SU-DHL-6 (cell line): ENCODE measurements at regions not wholly inside any gene's neighbourhood (a gene's known extent, or its start where the extent isn't known, plus 50 kb on each side); places are given as distances from the start of the nearest gene placed in this dataset.
A peak's percentile ranks its signal among the peaks of the same experiment; 100 is the strongest.

ENCODE experiments used
- H2AFZ ChIP-seq: fragments of 200-600 bp; sonication (generic); 2 replicates; pipeline ENCODE4 v1.6.1; 2014; ENCODE audit warnings: low read depth, mild to moderate bottlenecking, moderate library complexity, mixed read lengths, antibody characterized with exemption, low read length; ENCODE audit not compliant: severe bottlenecking
- H3F3A ChIP-seq: fragments of 200-600 bp; shearing (Covaris generic); 2 replicates; pipeline ENCODE4 v1.6.0; 2016; ENCODE audit warnings: antibody characterized with exemption, mild to moderate bottlenecking; ENCODE audit not compliant: insufficient read depth
- H3K27ac ChIP-seq: fragments of 200-600 bp; sonication (generic); 2 replicates; pipeline ENCODE4 v1.5.1; 2016; ENCODE audit warnings: low read depth, mild to moderate bottlenecking, low read length, moderate library complexity, mixed read lengths
- H3K27me3 ChIP-seq: fragments of 200-600 bp; sonication (generic), shearing (Covaris generic); 2 replicates; pipeline ENCODE4 v1.6.0; 2014; ENCODE audit warnings: mild to moderate bottlenecking, low read length
- H3K36me3 ChIP-seq: fragments of 200-600 bp; sonication (generic); 2 replicates; pipeline ENCODE4 v1.6.1; 2014; ENCODE audit warnings: mild to moderate bottlenecking, low read length, mixed read lengths
- H3K4me2 ChIP-seq: fragments of 300-600, 200-600 bp; shearing (Covaris generic), sonication (generic); 2 replicates; pipeline ENCODE4 v1.6.0; 2014; ENCODE audit warnings: low read length, low read depth, mild to moderate bottlenecking; ENCODE audit not compliant: poor library complexity, severe bottlenecking
- H3K4me3 ChIP-seq: fragments of 200-600 bp; sonication (generic); 2 replicates; pipeline ENCODE4 v1.5.1; 2014; ENCODE audit warnings: antibody characterized with exemption, low read length, mild to moderate bottlenecking, mixed read lengths; ENCODE audit not compliant: insufficient read depth, poor library complexity, severe bottlenecking
- H3K79me2 ChIP-seq: fragments of 200-600 bp; sonication (generic); 2 replicates; pipeline ENCODE4 v1.6.1; 2014; ENCODE audit warnings: mild to moderate bottlenecking, low read length, moderate library complexity; ENCODE audit not compliant: insufficient read depth
- H3K9ac ChIP-seq: fragments of 200-600 bp; sonication (generic); 2 replicates; pipeline ENCODE4 v1.7.0; 2014; ENCODE audit warnings: mild to moderate bottlenecking, low read length
- H3K9me2 ChIP-seq: fragments of 200-600 bp; sonication (generic); replicated peaks from 2 replicates; pipeline ENCODE4 v1.6.1; 2014; ENCODE audit warnings: low read length; ENCODE audit not compliant: insufficient read depth
- H3K9me3 ChIP-seq: fragments of 200-600 bp; sonication (generic); 2 replicates; pipeline ENCODE4 v1.6.1; 2014; ENCODE audit warnings: low read length, mixed read lengths; ENCODE audit not compliant: insufficient read depth
- H4K20me1 ChIP-seq: fragments of 200-600 bp; sonication (generic); 2 replicates; pipeline ENCODE4 v1.6.1; 2014; ENCODE audit warnings: low read depth, mild to moderate bottlenecking, antibody characterized with exemption, low read length, moderate library complexity, mixed read lengths
- CTCF ChIP-seq: fragments of 200-600 bp; sonication (generic); IDR thresholded peaks from one replicate; pipeline ENCODE4 v1.5.1; 2017; ENCODE audit warnings: antibody characterized with exemption, mild to moderate bottlenecking, low read length, moderate library complexity; ENCODE audit not compliant: insufficient read depth, poor library complexity, severe bottlenecking
- EZH2phosphoT487 ChIP-seq: fragments of 200-600 bp; sonication (generic), shearing (Covaris generic); conservative IDR thresholded peaks from 2 replicates; pipeline ENCODE4 v1.6.1; 2018; ENCODE audit warnings: mild to moderate bottlenecking, antibody characterized with exemption, low read length, moderate library complexity, mixed read lengths

GRCh38 chr9:110125207-110125751 is 82.7 kb downstream of the C9orf152 start:
- TF ChIP-seq CTCF (no peak), EZH2phosphoT487 (no peak)
- H2AFZ ChIP-seq = no peak overlapping the region
- H3K4me3 ChIP-seq = no peak overlapping the region
- H3F3A ChIP-seq = peaks cover 71% of the 10 kb centered on the region
- peak overlapping the region; percentile 92 for H3K27ac ChIP-seq
- no peaks in the 10 kb centered on the region for H3K9me3 ChIP-seq
- peaks cover 100% of the 10 kb centered on the region for H3K79me2 ChIP-seq
- no peaks in the 10 kb centered on the region for H3K27me3 ChIP-seq
- peaks cover 7% of the 10 kb centered on the region; the same call in 1 of the 2 replicates for H4K20me1 ChIP-seq
- no peaks in the 10 kb centered on the region for H3K9me2 ChIP-seq
- H3K4me2 ChIP-seq = peak overlapping the region; percentile 70
- peak overlapping the region; percentile 44 for H3K9ac ChIP-seq
- H3K36me3 ChIP-seq = no peaks in the 10 kb centered on the region

- H3K79me2 ChIP-seq = peaks cover 100% of the 10 kb centered on the region
- peaks cover 7% of the 10 kb centered on the region; the same call in 1 of the 2 replicates for H4K20me1 ChIP-seq
- H3K9ac ChIP-seq = peak overlapping the region; percentile 44
Observed at GRCh38 chr9:110125763-110126351, 82.1 kb downstream of the C9orf152 start.

GRCh38 chr9:110126499-110126941 is 81.4 kb downstream of the C9orf152 start:
- Histone ChIP-seq H3F3A (peaks cover 76% of the 10 kb centered on the region), H3K9ac (peak overlapping the region; percentile 44), H3K27me3 (no peaks in the 10 kb centered on the region), H3K27ac (peak overlapping the region; percentile 92), H3K9me2 (no peaks in the 10 kb centered on the region), H4K20me1 (peaks cover 7% of the 10 kb centered on the region; the same call in 1 of the 2 replicates), H2AFZ (no peak overlapping the region), H3K79me2 (peaks cover 100% of the 10 kb centered on the region), H3K9me3 (no peaks in the 10 kb centered on the region), H3K36me3 (no peaks in the 10 kb centered on the region), H3K4me2 (peak overlapping the region; percentile 70), H3K4me3 (peak overlapping the region; percentile 2)
- TF ChIP-seq CTCF = no peak
- no peak for TF ChIP-seq EZH2phosphoT487

More at GRCh38 chr9:110125763-110126351, 82.1 kb downstream of the C9orf152 start:
- no peak overlapping the region for H3K4me3 ChIP-seq
- peaks cover 76% of the 10 kb centered on the region for H3F3A ChIP-seq
- no peak overlapping the region for H2AFZ ChIP-seq
- H3K9me2 ChIP-seq = no peaks in the 10 kb centered on the region
- H3K36me3 ChIP-seq = no peaks in the 10 kb centered on the region
- peak overlapping the region; percentile 92 for H3K27ac ChIP-seq
- H3K9me3 ChIP-seq = no peaks in the 10 kb centered on the region
- H3K4me2 ChIP-seq = peak overlapping the region; percentile 70
- H3K27me3 ChIP-seq = no peaks in the 10 kb centered on the region
- TF ChIP-seq EZH2phosphoT487 (no peak), CTCF (no peak)
